ENCODE measurements at regions not wholly inside any gene's neighbourhood (a gene's known extent, or its start where the extent isn't known, plus 50 kb on each side); places are given as distances from the start of the nearest gene placed in this dataset.

- H3K36me3 ChIP-seq (replicated peaks in 1 of 2; ENCODE audit: control insufficient read depth in 1 of 2, insufficient read depth in 2 of 2, low read length in 2 of 2) = no peaks in the 10 kb centered on the region
- H3K9ac ChIP-seq (ENCODE audit: insufficient read depth, low read length, poor library complexity, severe bottlenecking) = no peak overlapping the region
- 0% methylated on average over 2 of the region's 4 CpGs for WGBS (ENCODE audit: insufficient coverage)
- H3K4me1 ChIP-seq (ENCODE audit: control insufficient read depth in 1 of 2, insufficient read depth in 2 of 2, low read length in 2 of 2) = peaks cover 32 to 33% of the 10 kb centered on the region in 2 donors
- H3K4me1 Mint-ChIP-seq = peaks cover 30% of the 10 kb centered on the region
- no peak overlapping the region for H3K27ac ChIP-seq (ENCODE audit: low read depth in 1 of 2, low read length in 2 of 2)
- H3K9me3 ChIP-seq (replicated peaks in 1 of 2; ENCODE audit: control insufficient read depth in 1 of 2, insufficient read depth in 1 of 2, low read length in 2 of 2) = no peaks in the 10 kb centered on the region
- no peaks in the 10 kb centered on the region for H3K36me3 Mint-ChIP-seq
- no peak overlapping the region for H3K4me3 ChIP-seq (replicated peaks in 1 of 3; ENCODE audit: low read depth in 2 of 3, low read length in 3 of 3)
- peak overlapping the region in 1 of 2 donors; percentile 46 for H3K4me3 Mint-ChIP-seq
- peak in 2 of 3 donors; percentile 3 to 23 for DNase-seq
- H3K4me2 ChIP-seq (replicated peaks; ENCODE audit: extremely low read depth, low read length, poor library complexity, severe bottlenecking) = peak overlapping the region; percentile 25
- peaks cover 2 to 6% (median 3%) of the 10 kb centered on the region in 3 donors for H3K27me3 Mint-ChIP-seq (ENCODE audit: low read depth in 3 of 3)
- intact Hi-C loops (cut with micrococcal nuclease) = no loop called here
- H3K27ac Mint-ChIP-seq = no peak overlapping the region
- no peaks in the 10 kb centered on the region for H3K79me2 ChIP-seq (ENCODE audit: insufficient read depth, low read length)
- peaks cover 0 to 1% (median 0%) of the 10 kb centered on the region in 7 donors for H3K9me3 Mint-ChIP-seq
- peak overlapping the region; percentile 2 for H2AFZ ChIP-seq (ENCODE audit: insufficient read depth, low read depth, low read length, poor library complexity, severe bottlenecking)
- no peak for TF ChIP-seq CTCF (IDR thresholded peaks at IDR 0.05)
- H4K20me1 ChIP-seq (ENCODE audit: insufficient read depth, low read length) = no peaks in the 10 kb centered on the region
- H3K27me3 ChIP-seq (ENCODE audit: control insufficient read depth in 2 of 2, insufficient read depth in 2 of 2, low read length in 2 of 2) = no peaks in the 10 kb centered on the region
These were observed 450.7 kb upstream of the CCL2 start for GRCh38 chr17:33804401-33804800.

GRCh38 chr17:33806631-33807030 lies 448.5 kb upstream of the CCL2 start:
- peaks cover 32 to 33% of the 10 kb centered on the region in 2 donors for H3K4me1 ChIP-seq (ENCODE audit: control insufficient read depth in 1 of 2, insufficient read depth in 2 of 2, low read length in 2 of 2)
- intact Hi-C loops (cut with micrococcal nuclease) = no loop called here
- no peaks in the 10 kb centered on the region for H3K79me2 ChIP-seq (ENCODE audit: insufficient read depth, low read length)
- H3K36me3 ChIP-seq (replicated peaks in 1 of 2; ENCODE audit: control insufficient read depth in 1 of 2, insufficient read depth in 2 of 2, low read length in 2 of 2) = no peaks in the 10 kb centered on the region
- no peak overlapping the region for H3K27ac ChIP-seq (ENCODE audit: low read depth in 1 of 2, low read length in 2 of 2)
- no peak overlapping the region for H3K9ac ChIP-seq (ENCODE audit: insufficient read depth, low read length, poor library complexity, severe bottlenecking)
- no peak overlapping the region for H2AFZ ChIP-seq (ENCODE audit: insufficient read depth, low read depth, low read length, poor library complexity, severe bottlenecking)
- no peak for TF ChIP-seq CTCF (IDR thresholded peaks at IDR 0.05)
- Mint-ChIP-seq H3K36me3 (no peaks in the 10 kb centered on the region), H3K27me3 (ENCODE audit: low read depth in 3 of 3) (peaks cover 0 to 3% (median 3%) of the 10 kb centered on the region in 3 donors), H3K27ac (no peak overlapping the region), H3K4me1 (peaks cover 30% of the 10 kb centered on the region), H3K4me3 (no peak overlapping the region), H3K9me3 (peaks cover 0 to 1% (median 0%) of the 10 kb centered on the region in 7 donors)
- H3K4me3 ChIP-seq (replicated peaks in 1 of 3; ENCODE audit: low read depth in 2 of 3, low read length in 3 of 3) = no peak overlapping the region
- no peaks in the 10 kb centered on the region for H3K9me3 ChIP-seq (replicated peaks in 1 of 2; ENCODE audit: control insufficient read depth in 1 of 2, insufficient read depth in 1 of 2, low read length in 2 of 2)
- H3K4me2 ChIP-seq (replicated peaks; ENCODE audit: extremely low read depth, low read length, poor library complexity, severe bottlenecking) = no peak overlapping the region
- DNase-seq = no peak
- H3K27me3 ChIP-seq (ENCODE audit: control insufficient read depth in 2 of 2, insufficient read depth in 2 of 2, low read length in 2 of 2) = no peaks in the 10 kb centered on the region
- H4K20me1 ChIP-seq (ENCODE audit: insufficient read depth, low read length) = no peaks in the 10 kb centered on the region

Data from CD14-positive monocyte (primary cell).